ENCODE measurements at regions not wholly inside any gene's neighbourhood (a gene's known extent, or its start where the extent isn't known, plus 50 kb on each side); places are given as distances from the start of the nearest gene placed in this dataset.

DNA sequence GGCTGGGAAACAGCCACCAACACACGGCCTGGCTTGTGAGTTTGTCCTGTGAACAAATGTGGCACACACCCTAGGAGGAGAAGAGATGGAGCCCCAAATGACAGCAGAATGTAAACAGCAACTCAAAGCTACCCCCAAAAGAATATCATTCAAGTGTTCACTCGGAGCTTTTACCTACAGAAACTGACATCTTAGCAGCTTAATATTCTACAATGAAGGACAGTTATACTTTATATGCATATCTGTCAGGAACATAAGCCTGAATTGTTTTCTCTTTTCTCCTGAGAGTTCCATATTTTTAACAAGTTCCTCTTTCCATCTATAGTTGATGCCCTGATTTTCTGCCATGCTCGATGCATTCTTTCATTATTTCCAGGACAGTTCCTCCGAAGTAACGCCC lies 566.0 kb upstream of the MAP3K7 start:
- no peak overlapping the region for H3K27ac ChIP-seq
- H3K4me1 ChIP-seq = no peaks in the 10 kb centered on the region
- no peaks in the 10 kb centered on the region for H3K27me3 ChIP-seq (ENCODE audit: insufficient read depth in 3 of 3, low read length in 2 of 3)
- DNase-seq = no peak
- no peaks in the 10 kb centered on the region for H3K9me3 ChIP-seq
- no peak overlapping the region for H3K4me3 ChIP-seq
- WGBS, 3 donors = 74 to 85% (median 78%) methylated on average over 5 of the region's 5 CpGs
- ATAC-seq = no peak
- no peaks in the 10 kb centered on the region for H3K36me3 ChIP-seq (ENCODE audit: insufficient read depth in 1 of 2, low read depth in 1 of 2)
- TF ChIP-seq, protein P1, sequence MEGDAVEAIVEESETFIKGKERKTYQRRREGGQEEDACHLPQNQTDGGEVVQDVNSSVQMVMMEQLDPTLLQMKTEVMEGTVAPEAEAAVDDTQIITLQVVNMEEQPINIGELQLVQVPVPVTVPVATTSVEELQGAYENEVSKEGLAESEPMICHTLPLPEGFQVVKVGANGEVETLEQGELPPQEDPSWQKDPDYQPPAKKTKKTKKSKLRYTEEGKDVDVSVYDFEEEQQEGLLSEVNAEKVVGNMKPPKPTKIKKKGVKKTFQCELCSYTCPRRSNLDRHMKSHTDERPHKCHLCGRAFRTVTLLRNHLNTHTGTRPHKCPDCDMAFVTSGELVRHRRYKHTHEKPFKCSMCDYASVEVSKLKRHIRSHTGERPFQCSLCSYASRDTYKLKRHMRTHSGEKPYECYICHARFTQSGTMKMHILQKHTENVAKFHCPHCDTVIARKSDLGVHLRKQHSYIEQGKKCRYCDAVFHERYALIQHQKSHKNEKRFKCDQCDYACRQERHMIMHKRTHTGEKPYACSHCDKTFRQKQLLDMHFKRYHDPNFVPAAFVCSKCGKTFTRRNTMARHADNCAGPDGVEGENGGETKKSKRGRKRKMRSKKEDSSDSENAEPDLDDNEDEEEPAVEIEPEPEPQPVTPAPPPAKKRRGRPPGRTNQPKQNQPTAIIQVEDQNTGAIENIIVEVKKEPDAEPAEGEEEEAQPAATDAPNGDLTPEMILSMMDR (IDR thresholded peaks at IDR 0.05) = no peak
- intact Hi-C loops (cut with DNase I) = no loop called here

DNA sequence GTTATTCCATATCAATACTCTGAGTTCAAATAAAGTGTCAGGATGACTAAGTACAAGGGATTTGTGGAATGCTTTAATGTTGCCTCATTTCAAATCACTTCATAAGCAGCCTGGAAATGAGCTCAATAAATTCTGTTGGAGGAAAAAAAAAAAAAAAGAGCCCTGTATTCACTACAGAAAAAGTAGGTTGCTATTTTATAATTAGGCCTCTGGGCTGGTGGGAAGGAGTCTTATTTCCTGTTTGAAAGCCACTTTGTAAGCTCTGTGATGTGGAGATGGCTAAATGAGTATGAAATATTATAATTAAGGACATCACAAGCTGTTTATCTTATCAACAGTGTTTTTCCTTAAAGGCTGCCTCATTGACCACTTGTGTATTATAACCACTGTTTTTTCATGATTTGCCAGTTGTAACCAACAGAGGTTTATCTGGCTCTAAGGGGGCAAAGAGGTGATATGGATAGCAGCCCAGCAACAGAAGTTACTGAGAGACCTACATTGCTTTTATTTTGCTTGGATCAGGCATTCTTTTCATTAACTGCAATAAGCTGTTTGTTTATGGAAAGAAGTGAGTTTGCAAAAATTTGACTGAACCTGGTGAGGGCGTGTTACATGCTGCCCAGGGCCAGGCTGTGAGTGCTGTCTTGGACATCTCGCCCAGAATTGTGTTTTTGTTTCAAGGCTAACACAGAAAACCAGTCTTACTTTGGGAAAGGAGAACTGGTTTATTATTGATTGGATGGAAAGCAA lies 563.3 kb upstream of the MAP3K7 start:
- intact Hi-C loops (cut with DNase I) = no loop called here
- WGBS, 3 donors = 79 to 85% (median 80%) methylated on average over 2 of the region's 2 CpGs

DNA sequence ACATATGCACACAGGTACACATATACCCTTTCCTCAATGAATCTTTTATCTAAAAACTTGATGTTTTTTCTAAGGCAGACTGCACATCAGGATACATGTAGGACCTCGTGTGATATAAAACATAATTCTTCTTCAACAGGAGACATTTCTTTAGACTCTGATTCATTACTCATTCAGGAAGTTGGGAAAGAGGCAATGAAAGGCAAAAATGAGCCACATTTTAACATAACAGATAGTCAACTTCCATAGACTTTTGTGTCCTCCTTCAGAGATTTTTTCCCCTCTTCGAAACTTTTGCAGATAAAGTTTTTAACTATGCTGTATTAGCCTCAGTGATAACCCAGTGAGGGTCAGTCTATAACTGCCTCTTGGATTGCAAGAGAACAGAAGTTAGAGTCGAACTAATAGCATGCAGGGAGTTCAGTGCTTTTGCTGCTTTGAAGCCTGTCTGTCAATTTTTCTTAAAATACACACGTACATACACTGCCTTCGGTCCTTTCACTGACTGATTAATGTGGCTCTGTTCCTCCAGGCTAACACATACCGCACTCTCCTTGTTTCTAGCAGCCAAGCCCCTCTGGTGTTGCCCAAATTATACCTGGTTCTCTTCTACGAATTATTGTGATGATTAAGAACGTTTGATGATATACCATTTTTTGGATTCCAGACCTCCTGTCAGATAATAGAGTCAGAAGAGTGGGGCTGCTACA lies 562.5 kb upstream of the MAP3K7 start:
- no peaks in the 10 kb centered on the region for H3K9me3 ChIP-seq
- TF ChIP-seq, protein P1 (IDR thresholded peaks at IDR 0.05) = no peak
- no peak for ATAC-seq
- H3K27ac ChIP-seq = no peak overlapping the region
- no peaks in the 10 kb centered on the region for H3K36me3 ChIP-seq (ENCODE audit: insufficient read depth in 1 of 2, low read depth in 1 of 2)
- no peaks in the 10 kb centered on the region for H3K27me3 ChIP-seq (ENCODE audit: insufficient read depth in 3 of 3, low read length in 2 of 3)
- 68 to 78% (median 70%) methylated on average over 8 of the region's 8 CpGs for WGBS, 3 donors
- intact Hi-C loops (cut with DNase I) = no loop called here
- no peak overlapping the region for H3K4me3 ChIP-seq
- H3K4me1 ChIP-seq = no peaks in the 10 kb centered on the region
- DNase-seq = no peak

More for the DNA sequence above, 563.3 kb upstream of the MAP3K7 start:
- TF ChIP-seq, protein P1 (IDR thresholded peaks at IDR 0.05) = no peak
- ATAC-seq (no peak), DNase-seq (no peak)
- Histone ChIP-seq H3K27ac (no peak overlapping the region), H3K36me3 (ENCODE audit: insufficient read depth in 1 of 2, low read depth in 1 of 2) (no peaks in the 10 kb centered on the region), H3K4me1 (no peaks in the 10 kb centered on the region), H3K27me3 (ENCODE audit: insufficient read depth in 3 of 3, low read length in 2 of 3) (no peaks in the 10 kb centered on the region), H3K4me3 (no peak overlapping the region), H3K9me3 (no peaks in the 10 kb centered on the region)

DNA sequence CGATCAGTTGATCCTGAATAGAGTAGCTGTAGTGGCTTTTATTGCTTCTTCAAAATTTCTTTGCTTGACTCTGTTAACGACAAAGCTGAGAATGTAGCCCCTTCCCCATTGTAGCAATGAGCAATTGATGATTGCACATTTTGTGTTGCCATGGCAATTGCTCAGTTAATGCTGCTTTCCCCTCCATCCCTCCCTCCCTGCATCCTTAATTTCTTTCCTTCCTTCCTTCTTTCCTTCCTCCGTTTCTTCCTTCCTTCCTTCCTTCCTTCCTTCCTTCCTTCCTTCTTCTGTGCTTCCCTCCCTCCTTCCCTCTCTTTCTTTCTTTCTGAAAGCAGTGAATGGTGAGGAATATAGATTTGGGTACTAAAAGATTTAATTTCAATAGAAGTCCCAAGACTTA lies 557.3 kb upstream of the MAP3K7 start:
- no peak for ATAC-seq
- 59 to 68% (median 66%) methylated on average over 3 of the region's 3 CpGs for WGBS, 3 donors
- Histone ChIP-seq H3K9me3 (no peaks in the 10 kb centered on the region), H3K27ac (no peak overlapping the region), H3K27me3 (ENCODE audit: insufficient read depth in 3 of 3, low read length in 2 of 3) (no peaks in the 10 kb centered on the region), H3K4me3 (no peak overlapping the region), H3K36me3 (ENCODE audit: insufficient read depth in 1 of 2, low read depth in 1 of 2) (no peaks in the 10 kb centered on the region), H3K4me1 (no peaks in the 10 kb centered on the region)
- no peak for DNase-seq
- TF ChIP-seq, protein P1 (IDR thresholded peaks at IDR 0.05) = no peak
- intact Hi-C loops (cut with DNase I) = no loop called here
